Tibial nerve (tissue), 4 donors: ENCODE measurements at regions not wholly inside any gene's neighbourhood (a gene's known extent, or its start where the extent isn't known, plus 50 kb on each side); places are given as distances from the start of the nearest gene placed in this dataset.

ENCODE experiments used
- CTCF ChIP-seq, 5 experiments: fragments of 200-600 bp in 3 of 5; fragments of 450-650 bp in 2 of 5; sonication (generic) in 3 of 5; IDR thresholded peaks; one replicate each; pipeline ENCODE4 v1.5.1; 2016 to 2019; ENCODE audit warnings: antibody characterized with exemption in 5 of 5, mild to moderate bottlenecking in 3 of 5, moderate library complexity in 2 of 5
- EP300 ChIP-seq, 2 donors: sonication (generic); formaldehyde crosslinking; IDR thresholded peaks; one replicate each; pipeline ENCODE4 v1.6.1; 2017; ENCODE audit warnings: antibody characterized with exemption in 2 of 2, mild to moderate bottlenecking in 1 of 2
- POLR2A ChIP-seq, 2 donors: fragments of 450-650 bp; IDR thresholded peaks; one replicate each; pipeline ENCODE4 v1.6.1; 2017; ENCODE audit warnings: antibody characterized with exemption in 2 of 2, mild to moderate bottlenecking in 2 of 2, moderate library complexity in 2 of 2

GRCh38 chr2:83002706-83003105 is 1456.4 kb downstream of the SUCLG1 start:
- TF ChIP-seq POLR2A (IDR thresholded peaks at IDR 0.05): no peak
- TF ChIP-seq CTCF (IDR thresholded peaks at IDR 0.05): no peak
- no peak for TF ChIP-seq EP300 (IDR thresholded peaks at IDR 0.05)
